NCI-H345 treated with DMSO at 0.1 percent for 48 hours (cell line): ENCODE measurements at regions not wholly inside any gene's neighbourhood (a gene's known extent, or its start where the extent isn't known, plus 50 kb on each side); places are given as distances from the start of the nearest gene placed in this dataset.
"Not testable (repeated sequence)": the region's sequence is repeated elsewhere in the genome, so short reads cannot be mapped to it uniquely, and the experiment has no call there.

Experiments
- DNase-seq: peaks from one replicate; lab custom pipeline; 2025; ENCODE audit not compliant: unreplicated experiment; lab: John Stamatoyannopoulos, UW

DNA sequence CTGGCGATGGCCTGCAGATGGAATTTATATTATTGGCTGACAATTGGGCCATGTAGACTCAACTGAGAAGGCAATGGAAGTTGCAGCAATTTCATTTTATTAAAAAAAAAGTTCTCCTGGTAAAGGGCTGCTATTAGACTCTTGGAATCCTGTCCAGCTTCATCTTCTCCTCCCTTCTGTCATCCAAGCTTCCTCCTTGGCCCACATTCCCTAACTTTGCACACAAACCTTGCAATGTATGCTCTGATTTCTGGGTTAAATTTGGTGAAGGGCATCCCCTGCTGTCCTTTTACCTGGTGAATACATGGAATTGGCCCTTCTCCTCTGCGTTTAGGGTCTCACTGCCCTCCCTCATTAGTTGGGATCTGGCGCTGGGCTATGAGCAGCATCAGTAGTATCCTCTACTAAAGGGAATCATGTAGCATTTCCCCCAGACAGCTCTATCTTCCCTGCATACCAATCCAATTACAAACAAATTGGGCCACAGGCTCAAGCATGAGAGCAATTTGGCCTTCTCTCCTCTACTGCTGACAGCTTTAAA, 336.9 kb downstream of the BMP4 start:
- DNase-seq = no peak

DNA sequence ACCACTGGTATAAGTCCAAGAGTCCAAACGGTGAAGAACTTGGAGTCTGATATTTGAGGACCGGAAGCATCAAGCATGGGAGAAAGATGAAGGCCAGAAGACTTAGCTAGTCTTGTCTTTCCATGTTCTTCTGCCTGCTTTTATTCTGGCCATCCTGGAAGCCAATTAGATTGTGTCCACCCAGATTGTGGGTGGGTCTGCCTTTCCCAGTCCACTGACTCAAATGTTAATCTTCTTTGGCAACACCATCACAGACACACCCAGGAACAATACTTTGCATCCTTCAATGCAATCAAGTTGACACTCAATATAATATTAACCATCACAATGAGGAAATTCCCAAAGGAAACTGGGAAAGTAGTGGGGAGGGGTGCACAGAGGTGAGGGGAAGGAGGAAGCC, 340.1 kb downstream of the BMP4 start:
- DNase-seq = not testable (repeated sequence)

DNA sequence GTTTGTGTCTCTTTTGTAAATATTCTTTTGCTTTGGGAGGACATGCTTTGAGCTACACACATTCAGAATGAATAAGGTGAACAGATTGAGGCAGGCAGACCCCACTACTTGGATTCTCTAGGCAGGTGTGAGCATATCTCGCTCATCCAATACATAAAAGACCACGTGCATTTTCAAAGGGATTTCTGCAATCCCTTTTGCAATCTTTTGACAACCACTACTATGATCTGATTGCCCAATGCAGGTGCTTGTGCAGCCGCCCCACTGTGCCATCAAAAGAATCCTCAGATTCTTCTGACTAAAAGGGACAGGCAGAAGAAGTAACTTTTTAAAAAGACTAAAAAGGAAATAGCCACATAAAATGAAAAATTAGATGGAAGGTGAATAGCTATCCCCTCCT, 341.4 kb downstream of the BMP4 start:
- DNase-seq = no peak

DNA sequence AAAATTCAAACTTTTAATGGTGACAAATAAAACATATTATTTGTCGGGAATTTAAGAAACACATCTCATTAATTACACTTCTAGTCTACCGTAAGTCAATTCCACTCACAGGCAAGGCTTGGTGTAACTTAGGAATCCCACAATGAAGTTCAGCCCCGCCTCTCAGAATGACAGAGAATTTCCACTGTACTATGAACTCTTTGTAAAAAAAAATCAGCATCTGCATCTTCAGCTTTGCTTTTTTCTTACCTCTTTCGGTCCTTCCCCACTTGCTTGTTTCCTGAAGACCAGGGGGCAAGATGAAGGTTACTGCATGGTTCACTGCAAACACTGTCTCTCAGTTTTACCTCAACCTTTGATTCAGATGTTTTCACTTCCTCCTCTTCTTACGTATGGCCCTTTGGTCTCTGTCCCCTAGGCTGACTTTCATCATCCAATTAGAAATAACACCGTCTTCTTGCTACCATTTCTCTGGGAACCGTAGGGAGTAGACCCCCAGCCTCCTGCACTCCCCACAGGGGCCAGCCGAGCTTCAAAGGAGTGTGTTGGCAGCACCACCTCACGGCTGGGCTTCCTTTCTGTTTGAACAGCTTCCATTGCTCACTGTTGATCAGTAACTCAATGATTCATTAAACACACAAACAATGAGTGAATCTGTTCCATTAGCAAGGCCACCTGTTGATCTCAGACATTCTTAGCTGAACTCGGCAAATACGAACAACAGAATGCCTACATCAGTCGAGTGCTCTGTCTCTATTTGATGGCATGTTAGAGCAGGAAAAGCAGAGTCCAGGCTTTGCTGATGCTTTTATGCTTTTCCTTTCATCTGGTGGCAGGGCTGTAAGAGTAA, 343.0 kb downstream of the BMP4 start:
- DNase-seq = peak; percentile 88

DNA sequence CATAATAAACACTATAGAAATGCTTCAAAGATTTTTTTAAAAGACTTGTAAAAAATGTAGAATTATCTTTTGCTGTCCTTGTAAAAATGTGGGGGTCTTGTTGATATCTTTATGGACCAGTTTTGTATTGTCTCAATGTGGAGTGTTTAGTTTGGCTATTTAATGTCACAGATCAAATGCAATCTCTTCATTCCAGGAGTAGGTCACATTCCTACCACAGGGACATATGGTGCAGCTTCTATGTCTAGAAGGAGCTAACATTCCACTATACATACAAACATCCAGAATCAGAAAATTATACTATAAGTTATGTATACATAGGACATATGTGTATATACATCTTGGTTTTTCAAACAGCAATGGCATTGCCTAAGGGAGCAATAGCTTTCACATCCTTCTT, 345.7 kb downstream of the BMP4 start:
- no peak for DNase-seq

DNA sequence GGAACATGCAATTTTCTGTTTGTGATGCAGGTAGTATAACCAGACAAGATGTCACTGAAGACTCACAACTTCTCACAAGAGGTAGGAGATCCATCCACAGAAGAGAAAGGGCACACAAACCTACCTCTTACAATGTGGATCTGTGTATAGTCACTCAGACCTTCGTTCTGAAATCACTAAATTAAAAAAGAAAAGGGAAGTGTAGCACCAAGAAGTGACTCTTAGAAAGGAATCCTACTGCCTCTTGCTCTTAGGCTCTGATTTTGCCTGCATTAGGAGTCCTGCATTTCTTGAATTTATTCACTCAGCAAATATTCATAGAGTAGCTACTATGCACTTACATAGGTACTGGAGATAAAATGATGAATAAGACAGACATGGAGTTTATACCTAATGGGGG, 347.6 kb downstream of the BMP4 start:
- no peak for DNase-seq

DNA sequence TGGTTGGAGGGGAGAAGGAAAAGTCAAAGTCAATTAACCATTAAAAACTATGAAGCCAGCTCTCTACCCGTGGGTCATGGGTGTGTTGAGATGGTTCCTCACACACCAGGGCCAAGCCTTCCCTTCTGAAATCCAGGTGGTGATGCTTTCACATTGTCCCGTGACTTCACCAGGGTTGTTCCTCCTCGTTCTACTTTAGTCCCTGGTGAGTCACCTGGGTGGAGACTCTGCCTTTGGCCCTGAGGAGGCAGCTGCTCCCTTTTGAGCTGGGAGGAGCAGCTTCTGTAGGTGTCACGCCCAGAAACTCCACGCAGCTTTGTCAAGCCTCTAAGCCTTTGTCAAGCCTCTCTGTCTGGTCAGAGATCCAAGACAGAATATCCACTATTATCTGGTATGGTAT, 348.3 kb downstream of the BMP4 start:
- DNase-seq = no peak

DNA sequence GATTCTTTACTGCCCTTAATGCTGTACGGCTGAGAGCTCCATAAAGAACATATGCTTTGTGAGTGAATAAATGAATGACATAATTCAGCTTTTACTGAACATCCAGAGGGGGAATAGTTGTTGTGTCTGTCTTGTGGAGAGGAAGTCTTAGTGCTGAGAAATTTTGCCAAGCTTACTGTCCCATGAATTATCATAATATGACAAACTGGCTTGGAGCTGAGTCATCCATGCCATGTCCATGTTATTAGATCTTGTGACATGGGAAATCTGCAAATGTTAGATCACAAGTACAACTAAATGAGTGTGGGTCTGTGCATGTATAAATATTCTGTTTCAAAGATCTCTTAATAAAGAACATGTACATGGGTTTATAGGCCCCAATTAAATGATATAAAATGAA, 350.4 kb downstream of the BMP4 start:
- no peak for DNase-seq

DNA sequence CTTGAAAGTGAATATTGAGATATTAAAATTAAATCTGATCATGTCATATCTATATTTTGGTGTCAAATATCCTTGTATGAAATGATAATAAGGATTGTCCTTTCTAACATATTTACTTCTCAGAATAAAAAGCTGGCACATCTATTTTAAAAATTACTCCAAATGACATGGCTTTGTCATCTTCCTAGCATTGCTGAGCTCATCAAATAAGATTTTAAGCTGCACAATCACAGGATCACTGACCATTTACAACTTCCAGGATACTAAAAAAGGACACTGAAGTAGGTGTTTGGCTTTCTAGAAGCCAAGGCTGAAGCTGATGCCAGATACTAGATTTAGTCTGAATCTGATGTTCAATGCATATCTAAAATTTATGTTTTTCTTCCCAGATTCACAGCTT, 351.1 kb downstream of the BMP4 start:
- DNase-seq = no peak

DNA sequence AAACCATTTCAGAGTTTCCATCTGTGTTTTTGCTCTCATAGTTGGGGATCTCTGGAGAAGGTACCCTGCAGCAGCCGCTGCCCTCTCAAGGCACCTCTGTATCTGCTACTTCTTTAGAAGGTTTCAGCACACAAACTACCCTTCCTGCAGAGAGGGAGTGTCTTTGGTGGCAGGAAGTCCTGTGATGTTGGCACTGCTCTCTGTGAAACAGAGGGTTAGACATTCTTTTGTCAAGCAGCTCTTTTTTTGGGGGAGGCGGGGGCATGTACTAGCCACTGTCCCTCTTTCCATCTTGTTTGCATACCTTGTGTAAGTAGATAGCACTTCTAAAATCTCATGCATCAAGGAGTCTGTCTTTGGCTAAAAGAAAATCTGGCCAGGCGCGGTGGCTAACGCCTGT, 352.6 kb downstream of the BMP4 start:
- DNase-seq = no peak

DNA sequence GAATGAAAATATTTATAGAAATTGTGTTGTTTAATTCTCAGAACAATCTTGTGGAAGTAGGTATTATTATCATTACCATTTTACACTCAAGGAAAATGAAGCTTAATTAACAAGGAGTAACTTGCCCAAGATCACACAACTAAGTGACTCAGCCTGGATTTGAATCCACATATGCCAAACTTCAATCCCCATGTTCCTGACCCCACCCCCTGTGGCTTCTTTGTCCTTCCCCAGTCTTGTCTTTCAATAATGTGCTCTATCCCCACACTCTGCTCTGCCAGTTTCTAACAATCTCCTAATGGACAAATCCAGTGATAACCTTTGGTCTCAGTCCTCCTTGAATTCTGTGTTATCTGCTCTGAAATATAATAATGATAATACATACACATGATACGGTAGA, 355.2 kb downstream of the BMP4 start:
- no peak for DNase-seq

DNA sequence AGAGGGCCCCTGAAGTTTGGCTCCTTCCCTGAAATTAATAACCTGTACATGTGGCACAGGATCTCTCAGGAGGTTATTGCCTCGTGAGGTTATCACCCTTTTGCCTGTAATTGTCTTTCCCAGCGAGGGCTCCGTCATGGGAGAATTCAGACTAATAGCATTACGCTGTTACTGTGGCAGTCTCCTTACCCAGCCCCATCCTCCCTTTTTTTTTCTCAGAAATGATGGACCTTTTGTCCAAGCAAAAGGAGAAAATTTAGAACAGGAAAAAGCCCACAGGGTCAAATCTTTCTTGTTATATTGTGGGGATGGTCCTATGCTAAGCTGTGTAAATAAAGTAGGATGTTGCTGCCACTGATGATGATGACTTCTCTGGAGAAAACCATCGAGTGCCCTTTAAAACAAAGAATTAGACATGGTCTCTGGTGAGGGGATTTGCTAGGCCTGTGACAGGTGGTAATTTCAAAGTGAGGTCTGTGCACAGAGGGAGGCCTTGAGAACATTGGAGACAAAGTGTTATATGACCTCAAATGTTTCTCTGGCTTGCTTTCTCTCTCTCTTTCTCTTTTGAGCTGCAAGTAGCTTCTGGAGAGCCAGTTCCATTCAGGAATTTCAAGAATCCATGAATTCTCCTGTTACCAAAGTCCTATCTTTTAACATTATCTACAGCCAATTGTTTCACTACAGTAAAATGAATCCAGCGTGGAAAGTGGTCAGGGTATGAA, 357.2 kb downstream of the BMP4 start:
- peak; percentile 58 for DNase-seq

DNA sequence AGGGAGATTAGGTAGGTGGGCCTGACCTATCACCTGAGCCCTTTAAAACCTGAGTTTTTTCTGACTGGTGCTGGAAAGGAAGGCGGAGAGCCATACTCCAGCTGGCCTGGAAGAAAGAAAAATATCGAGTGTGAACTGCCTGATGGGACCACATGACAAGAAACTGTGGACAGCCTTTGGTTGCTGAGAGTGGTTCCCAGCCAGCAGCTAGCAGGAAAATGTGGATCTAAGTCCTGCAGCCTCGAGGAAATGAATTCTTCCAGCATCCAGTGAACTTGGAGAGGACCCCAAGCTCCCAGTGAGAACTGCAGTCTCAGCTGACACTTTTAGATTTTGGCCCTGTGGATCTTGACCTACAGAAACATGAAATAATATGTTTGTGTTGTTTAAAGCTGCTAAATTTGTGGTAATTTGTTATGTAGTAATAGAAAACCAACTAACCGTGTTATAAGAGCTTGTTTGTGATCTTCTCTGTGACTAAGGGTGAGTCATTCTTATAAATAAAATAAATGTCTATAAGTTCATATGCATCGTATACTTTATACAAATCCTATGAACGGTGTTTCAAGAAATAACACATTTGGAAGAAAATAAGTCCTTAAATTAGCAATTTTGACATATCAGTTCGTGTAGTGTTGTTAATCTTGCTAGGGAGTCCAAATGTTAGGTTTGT, 359.6 kb downstream of the BMP4 start:
- DNase-seq = no peak

DNA sequence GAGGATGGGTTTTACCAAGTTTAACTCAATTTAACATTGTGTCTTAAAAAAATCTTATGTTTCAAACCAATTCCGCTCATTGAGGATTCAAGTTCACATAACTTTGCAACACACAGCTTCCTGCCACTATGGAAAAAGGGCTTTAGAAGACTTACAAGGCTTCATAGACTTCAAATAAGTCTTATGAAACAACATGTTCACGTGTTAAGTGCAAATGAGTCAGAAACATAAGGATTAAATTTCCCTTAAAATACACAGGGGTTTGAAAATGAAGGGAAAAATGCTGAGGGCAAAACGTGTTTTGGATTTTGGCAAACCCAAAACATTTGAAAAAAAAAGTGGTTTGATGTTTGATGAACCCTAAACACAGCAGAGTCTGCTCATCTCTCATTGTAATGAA, 364.8 kb downstream of the BMP4 start:
- DNase-seq = no peak

DNA sequence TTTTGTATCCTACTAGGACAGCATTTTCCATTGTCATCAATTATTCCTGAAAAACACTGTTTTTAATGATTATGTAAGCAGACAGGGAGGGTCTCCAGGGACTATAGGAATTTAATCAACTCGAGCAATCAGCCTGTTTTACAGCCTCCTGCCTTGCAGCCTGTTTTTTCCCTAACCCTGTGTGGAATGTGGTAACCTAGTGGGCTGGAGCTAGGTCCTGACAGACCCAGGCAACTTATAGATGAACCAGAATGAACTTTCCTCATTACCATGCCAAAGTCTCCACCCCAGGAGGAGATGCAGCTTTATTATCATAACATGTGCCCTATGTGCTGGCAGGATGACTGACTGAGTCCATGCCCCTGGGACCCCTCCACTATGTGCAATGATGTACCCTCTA, 375.1 kb downstream of the BMP4 start:
- no peak for DNase-seq

DNA sequence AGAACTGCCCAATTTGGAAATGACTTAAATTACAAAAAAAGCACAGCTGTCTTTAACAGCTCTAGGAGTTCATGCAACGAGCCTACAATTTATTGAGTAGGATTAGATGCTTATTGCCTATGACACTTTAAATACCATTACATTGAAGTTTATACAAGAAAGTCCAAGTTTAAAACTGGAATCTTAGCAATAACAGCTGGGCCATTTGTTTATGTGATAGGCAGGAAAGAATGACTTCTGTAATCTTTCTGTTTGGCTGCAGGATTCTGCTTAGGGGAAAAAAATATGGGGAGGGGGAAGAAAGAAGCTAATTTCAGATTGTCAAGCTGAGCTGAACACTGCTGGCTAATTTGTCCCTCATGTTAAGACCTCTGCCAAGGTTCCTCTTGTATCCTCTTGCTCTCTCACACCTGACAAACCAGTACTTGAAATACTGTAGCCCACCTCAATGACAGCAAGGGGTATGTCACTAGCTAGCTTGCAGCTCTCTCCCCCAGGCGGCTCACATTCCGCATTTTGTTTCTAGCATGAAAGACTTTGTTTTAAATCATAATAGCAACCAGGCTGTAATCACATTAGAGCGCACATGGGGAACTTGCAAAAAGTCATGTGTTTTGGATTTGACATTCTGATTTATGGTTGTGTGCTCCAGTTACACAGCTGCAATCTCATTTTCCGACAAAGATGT, 384.8 kb downstream of the BMP4 start:
- DNase-seq = no peak

DNA sequence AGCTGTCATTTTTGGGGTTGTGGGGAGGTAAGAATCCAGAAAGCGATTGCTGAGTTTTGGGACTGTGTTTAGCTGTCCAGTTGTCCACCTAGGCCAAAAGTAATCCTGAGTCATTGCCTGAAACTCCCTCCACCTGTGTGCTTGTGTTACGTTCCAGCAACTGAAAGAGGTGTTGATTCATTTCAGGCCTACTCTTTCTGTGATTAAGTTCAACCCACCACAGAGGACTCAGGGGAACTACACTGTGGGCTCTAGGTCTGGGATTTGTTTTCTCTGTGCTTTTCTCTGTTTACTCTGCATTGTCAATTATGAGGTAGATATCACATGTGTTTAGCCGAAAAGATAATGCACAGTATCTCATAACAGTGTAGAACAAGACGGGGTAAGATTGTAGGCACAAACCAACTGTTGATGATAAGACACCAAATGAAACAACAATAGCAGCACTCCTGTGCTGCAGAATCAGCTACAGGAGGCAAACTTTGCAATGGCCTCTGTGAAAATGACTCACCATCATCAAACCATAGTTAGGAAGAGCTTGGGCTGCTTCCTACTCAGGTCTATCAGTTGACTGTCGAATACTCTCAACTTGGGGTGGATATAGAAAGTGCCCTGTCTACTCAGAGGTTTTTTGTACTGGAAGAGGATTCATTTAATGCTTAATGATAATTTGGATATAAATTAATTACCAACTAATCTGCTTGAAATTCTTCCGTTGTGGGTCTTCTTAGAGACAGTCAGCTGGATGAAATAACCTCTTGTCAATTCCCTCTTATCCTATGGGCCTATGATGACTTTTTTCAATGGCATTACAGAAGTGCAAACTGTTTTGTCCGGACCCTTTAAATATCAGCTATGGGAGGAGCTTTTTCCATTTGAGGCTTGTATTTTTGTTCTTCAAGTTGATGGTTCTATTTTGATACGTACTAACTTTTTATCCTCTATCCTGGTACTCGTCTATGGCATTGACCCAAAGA, 385.9 kb downstream of the BMP4 start:
- no peak for DNase-seq

DNA sequence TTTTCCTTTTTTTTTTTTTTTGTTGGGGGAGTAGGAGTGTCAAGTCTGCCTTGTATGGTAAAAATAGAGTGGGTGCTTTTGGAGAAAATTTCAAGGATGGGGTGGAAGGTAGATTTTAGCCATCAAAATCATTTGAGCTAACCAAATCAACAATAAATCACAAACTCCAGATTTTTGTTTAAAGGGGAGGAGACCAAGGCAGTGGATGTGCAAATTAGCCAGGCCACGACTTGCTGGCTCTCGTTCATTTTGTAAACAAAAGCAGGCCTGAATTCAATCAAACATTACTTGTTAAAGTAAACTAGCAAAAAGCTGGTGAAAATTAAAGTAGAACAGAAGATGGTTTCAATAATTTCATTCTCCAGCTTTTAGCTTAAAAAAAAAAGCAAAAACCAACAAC, 387.2 kb downstream of the BMP4 start:
- DNase-seq = no peak

DNA sequence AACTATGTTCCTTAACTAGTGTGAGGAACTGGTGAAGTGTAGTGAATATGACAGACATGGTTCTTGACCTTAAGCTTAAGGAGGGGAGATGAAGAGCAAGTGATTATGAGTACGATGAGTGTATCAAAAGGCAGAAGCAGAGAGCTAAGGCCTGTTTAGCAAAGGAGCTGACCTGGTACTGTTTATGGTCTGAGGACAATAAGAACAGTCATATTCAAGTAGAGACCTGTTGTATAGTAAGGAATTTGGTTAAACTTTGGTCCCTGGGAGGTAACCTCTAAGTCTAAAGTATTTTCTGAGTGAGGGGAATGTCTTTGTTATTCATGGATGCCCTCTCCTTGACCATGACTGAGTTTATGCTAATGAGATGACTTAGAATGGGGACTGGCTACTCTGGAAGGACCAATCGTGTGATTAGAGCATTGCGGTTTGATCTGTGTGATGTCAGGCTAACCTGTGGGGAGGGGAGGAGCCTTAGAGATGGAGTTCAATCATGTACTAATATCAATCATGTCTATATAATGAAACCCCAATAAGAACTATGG, 389.3 kb downstream of the BMP4 start:
- DNase-seq = no peak

DNA sequence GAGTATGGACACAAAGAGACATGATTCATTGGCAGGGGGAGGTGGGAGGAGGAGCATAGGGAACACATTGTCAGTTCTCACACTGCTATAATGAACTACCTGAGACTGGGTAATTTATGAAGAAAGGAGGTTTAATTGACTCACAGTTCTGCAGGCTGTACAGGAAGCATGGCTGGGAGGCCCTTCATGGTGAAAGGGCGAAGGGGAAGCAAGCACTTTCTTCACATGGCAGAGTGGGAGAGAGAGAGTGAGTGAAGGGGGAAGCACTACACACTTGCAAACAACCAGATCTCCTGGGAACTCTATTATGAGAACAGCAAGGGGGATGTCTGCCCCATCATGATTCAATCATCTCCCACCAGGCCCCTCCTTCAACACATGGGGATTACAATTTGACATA, 391.8 kb downstream of the BMP4 start:
- no peak for DNase-seq
